UCSD-AML1 (cell line): ENCODE measurements at regions not wholly inside any gene's neighbourhood (a gene's known extent, or its start where the extent isn't known, plus 50 kb on each side); places are given as distances from the start of the nearest gene placed in this dataset.
"Not testable (repeated sequence)": the region's sequence is repeated elsewhere in the genome, so short reads cannot be mapped to it uniquely, and the experiment has no call there.

Experiments used
- DNase-seq: peaks from one replicate; lab custom pipeline; 2025; ENCODE audit not compliant: unreplicated experiment; lab: John Stamatoyannopoulos, UW

DNA sequence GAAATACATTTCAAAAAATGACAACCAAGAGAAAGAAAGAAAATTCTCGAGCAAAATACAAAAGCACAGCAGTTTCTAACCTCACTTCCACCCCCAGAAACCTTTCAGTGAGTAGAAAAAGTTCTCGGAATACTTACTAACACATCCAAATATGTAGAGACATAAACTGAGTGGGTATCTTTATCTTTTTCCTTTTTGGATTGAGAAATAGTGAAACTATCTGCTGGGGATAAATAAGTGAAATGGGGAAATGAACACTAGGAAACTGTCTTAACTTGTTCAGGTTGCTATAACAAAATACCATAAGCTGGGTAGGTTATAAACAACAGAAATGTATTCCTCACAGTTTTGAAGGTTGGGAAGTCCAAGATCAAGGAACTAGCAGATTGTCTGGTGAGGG lies 72.0 kb downstream of the VCAM1 start:
- no peak for DNase-seq

- DNase-seq, result no peak
Observed at GRCh38 chr1:100793659-100794058, 74.1 kb downstream of the VCAM1 start.

DNA sequence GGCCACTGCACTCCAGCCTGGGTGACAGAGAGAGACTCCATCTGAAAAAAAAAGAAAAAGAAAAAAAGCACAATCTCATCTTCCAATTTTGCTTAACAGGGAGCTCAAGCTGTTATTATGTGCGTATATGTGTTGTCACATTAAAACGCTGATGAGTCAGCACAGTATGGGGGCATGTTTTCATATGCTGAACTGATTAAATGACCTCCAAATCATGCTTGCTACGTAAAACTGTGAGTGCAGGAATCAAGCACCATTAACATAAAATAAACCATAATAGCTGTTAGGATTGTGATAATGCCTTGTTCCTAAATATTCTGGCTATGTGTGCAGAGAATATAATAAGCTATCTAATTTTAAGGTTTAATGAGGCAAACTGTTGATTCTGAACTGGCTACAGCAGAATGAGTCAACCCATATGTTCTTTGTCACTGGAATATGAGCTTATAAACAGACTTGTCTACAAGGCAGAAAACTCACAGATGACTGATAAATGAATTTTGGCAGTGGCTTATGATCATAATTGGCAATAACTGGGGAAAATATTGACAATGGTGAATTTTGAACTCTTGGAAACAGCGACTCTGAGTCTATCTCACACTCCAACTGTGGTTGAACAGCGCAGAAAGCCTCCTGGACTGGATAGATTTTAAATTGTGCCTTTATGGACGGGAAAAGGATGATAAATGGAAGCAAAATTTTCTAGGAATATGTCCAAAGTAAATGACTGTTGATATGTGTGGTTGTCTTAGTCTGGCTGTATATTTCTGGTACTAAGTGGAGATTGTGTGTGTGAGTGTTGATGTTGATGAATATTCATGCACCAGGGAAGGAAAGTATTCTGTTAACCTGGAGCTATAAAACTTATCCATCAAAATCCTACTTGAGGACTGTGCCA lies 75.5 kb downstream of the VCAM1 start:
- DNase-seq, result no peak

DNA sequence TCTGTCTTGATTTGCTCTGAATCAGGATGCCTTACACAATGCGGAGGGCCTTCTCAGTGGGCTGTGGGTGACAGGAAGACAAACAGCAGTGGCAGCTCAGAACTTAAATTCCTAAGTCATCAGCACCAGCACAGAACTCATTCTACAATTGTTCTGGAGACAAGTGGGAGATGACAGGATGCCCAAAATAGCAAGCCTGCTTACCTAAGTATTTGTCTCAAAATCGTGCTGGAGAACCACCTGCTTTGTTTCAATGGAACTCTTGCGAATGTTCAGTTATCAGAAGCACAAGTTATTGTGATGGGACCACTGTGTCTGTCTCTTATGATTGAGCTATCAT lies 76.1 kb downstream of the VCAM1 start:
- no peak for DNase-seq

DNA sequence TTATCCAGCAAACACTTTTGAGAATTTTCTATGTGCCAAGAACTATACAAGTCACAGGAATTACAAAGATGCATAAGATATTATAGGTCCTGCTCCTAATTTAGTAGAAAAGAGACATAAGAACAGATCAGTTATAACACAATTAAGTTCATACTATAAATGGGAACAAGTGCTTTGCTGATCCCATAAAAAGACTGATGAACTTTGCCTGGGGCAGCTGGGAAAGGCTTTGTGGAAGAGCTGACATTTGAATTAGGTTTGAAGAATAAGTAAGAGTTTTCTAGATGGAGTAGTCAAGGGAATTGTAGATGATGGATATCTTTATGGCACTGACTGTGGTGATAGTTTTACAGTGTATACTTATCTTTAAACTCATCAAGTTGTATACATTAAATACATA lies 76.5 kb downstream of the VCAM1 start:
- DNase-seq, result no peak

GRCh38 chr1:100799548-100799947 lies 80.0 kb downstream of the VCAM1 start:
- DNase-seq, result no peak

- no peak for DNase-seq
Observed at GRCh38 chr1:100799954-100800612, 80.5 kb downstream of the VCAM1 start.

- not testable (repeated sequence) for DNase-seq
Observed at GRCh38 chr1:100801256-100801655, 81.7 kb downstream of the VCAM1 start.

DNA sequence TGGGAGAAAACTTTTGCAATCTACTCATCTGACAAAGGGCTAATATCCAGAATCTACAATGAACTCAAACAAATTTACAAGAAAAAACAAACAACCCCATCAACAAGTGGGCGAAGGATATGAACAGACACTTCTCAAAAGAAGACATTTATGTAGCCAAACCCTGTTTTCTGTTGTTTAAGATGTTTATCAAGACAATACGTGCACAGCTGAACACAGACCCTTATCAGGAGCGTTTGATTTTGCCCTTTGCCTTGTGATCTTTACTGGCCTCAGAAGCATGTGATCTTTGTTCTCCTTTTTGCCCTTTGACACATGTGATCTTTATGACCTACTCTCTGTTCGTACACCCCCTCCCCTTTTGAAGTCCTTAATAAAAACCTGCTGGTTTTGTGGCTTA lies 83.7 kb downstream of the VCAM1 start:
- DNase-seq, result not testable (repeated sequence)

- no peak for DNase-seq
Observed at GRCh38 chr1:100806601-100807000, 87.1 kb downstream of the VCAM1 start.

- no peak for DNase-seq
Observed at GRCh38 chr1:100810360-100810759, 84.3 kb downstream of the EXTL2 start.

- no peak for DNase-seq
Observed at GRCh38 chr1:100811808-100812207, 82.8 kb downstream of the EXTL2 start.

- not testable (repeated sequence) for DNase-seq
Observed at GRCh38 chr1:100814938-100815337, 79.7 kb downstream of the EXTL2 start.

GRCh38 chr1:100816049-100816448 lies 78.6 kb downstream of the EXTL2 start:
- DNase-seq, result no peak

DNA sequence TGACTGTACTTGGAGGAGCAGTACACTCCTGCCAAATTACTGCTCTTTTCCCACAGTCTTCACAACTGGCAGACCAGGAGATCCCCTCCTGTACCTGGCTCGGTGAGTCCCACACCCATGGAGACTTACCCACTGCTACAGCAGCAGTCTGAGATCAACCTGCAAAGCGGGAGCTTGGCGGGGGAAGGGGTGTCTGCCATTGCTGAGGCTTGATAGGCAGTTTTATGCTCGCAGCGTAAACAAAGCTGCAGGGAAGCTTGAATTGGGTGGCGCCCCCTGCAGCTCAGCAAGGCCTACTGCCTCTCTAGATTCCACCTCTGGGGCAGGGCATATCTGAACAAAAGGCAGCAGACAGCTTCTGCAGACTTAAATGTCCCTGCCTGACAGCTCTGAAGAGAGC lies 74.4 kb downstream of the EXTL2 start:
- DNase-seq, result peak; percentile 10

GRCh38 chr1:100821919-100822318 lies 72.7 kb downstream of the EXTL2 start:
- DNase-seq, result not testable (repeated sequence)
